GM12875 (cell line): ENCODE measurements at regions not wholly inside any gene's neighbourhood (a gene's known extent, or its start where the extent isn't known, plus 50 kb on each side); places are given as distances from the start of the nearest gene placed in this dataset.
"Not testable (repeated sequence)": the region's sequence is repeated elsewhere in the genome, so short reads cannot be mapped to it uniquely, and the experiment has no call there.

ENCODE experiments used
- H3K4me3 ChIP-seq: one replicate; pipeline ENCODE4 v1.5.1; 2011; ENCODE audit warnings: low read depth, low read length, control low read depth
- TF ChIP-seq, protein P1 (sequence below): IDR thresholded peaks from 2 replicates; pipeline ENCODE4 v1.5.1; 2011; ENCODE audit warnings: low read depth, mild to moderate bottlenecking, control low read depth, inconsistent platforms, low read length, moderate library complexity, borderline replicate concordance; ENCODE audit not compliant: insufficient read depth

DNA sequence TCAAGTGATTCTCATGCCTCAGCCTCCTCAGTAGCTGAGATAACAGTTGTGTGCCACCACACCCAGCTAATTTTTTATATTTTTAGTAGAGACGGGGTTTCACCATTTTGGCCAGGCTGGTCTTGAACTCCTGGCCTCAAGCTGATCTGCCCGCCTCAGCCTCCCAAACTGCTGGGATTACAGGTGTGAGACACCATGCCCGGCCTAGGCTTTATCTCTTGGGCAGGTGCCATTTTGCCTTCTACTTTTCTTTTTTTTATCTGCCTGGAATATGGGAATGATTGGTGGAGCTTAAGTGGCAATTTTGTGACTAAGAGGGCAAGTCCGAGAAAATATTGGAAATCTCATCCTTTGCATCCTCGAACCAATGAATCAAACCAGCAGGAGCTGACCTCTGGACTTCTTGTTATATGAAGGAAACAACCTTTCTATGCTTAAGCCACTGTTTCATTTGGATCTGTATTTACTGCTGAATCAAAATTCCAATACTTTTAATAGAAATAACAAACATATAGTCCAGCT, 128.9 kb upstream of the ZNF217 start:
- TF ChIP-seq, protein P1, sequence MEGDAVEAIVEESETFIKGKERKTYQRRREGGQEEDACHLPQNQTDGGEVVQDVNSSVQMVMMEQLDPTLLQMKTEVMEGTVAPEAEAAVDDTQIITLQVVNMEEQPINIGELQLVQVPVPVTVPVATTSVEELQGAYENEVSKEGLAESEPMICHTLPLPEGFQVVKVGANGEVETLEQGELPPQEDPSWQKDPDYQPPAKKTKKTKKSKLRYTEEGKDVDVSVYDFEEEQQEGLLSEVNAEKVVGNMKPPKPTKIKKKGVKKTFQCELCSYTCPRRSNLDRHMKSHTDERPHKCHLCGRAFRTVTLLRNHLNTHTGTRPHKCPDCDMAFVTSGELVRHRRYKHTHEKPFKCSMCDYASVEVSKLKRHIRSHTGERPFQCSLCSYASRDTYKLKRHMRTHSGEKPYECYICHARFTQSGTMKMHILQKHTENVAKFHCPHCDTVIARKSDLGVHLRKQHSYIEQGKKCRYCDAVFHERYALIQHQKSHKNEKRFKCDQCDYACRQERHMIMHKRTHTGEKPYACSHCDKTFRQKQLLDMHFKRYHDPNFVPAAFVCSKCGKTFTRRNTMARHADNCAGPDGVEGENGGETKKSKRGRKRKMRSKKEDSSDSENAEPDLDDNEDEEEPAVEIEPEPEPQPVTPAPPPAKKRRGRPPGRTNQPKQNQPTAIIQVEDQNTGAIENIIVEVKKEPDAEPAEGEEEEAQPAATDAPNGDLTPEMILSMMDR = no peak
- no peak overlapping the region for H3K4me3 ChIP-seq

- H3K4me3 ChIP-seq = not testable (repeated sequence)
These were observed 127.9 kb upstream of the ZNF217 start for GRCh38 chr20:53721445-53721963.

- H3K4me3 ChIP-seq = not testable (repeated sequence)
These were observed 125.6 kb upstream of the ZNF217 start for GRCh38 chr20:53719171-53719803.

DNA sequence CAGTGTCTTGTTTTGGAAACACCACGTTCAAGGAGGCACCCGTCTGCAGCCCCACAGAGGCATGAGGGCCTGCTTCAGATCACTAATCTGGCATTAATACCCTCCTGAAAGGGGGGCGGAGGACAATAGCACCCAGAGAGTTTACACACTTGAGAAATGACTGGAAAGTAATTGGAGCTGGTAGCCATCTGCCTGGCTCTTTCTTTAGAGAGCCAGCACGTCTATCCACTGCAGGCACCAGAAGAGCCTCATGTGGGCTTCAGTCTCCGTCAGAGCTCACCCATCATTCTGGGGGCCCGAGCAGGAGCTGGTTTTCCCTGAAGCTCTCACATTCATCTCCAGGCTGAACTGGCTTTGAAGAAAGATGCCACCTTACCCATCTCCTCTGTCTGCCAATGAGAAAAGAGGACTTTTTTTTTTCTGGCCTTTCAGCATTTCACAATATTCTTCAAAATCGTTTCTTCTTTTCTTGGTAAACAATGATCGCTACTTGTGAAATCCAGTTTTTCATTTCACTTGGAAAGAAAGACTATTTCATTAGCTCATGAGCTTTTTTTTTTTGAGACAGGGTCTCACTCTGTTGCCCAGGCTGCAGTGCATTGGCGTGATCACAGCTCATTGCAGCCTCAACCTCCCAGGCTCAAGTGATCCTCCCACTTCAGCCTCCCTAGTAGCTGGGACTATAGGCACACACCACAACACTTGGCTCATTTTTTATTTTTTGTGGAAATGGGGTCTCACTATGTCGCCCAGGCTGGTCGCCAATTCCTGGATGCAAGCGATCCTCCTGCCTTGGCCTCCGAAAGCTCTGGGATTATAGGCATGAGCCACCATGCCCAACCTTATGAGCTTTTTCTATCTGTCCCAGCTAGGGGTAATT, 124.7 kb upstream of the ZNF217 start:
- no peak overlapping the region for H3K4me3 ChIP-seq
- TF ChIP-seq, protein P1 = no peak

DNA sequence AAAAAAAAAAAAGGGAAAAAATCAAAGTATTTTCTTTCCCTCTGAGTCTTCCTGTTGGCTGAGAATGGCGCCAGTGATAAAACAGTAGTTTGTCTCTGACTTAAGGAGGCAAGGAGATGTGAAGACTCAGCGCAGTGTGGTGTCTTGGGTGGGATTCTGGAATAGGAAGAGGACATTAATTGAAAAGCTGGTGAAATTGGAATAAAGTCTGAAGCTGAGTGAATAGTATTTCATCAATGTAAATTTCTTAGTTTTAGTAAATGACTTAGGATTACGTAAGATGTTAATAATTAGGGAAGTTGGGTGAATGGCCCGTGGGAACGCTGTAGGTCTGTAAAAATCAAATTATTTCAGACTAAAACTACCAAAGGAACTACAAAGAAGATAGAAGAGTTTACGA, 122.8 kb upstream of the ZNF217 start:
- TF ChIP-seq, protein P1 = no peak
- H3K4me3 ChIP-seq = no peak overlapping the region

- H3K4me3 ChIP-seq = no peak overlapping the region
- TF ChIP-seq, protein P1 = no peak
These were observed 120.9 kb upstream of the ZNF217 start for GRCh38 chr20:53714524-53714923.

DNA sequence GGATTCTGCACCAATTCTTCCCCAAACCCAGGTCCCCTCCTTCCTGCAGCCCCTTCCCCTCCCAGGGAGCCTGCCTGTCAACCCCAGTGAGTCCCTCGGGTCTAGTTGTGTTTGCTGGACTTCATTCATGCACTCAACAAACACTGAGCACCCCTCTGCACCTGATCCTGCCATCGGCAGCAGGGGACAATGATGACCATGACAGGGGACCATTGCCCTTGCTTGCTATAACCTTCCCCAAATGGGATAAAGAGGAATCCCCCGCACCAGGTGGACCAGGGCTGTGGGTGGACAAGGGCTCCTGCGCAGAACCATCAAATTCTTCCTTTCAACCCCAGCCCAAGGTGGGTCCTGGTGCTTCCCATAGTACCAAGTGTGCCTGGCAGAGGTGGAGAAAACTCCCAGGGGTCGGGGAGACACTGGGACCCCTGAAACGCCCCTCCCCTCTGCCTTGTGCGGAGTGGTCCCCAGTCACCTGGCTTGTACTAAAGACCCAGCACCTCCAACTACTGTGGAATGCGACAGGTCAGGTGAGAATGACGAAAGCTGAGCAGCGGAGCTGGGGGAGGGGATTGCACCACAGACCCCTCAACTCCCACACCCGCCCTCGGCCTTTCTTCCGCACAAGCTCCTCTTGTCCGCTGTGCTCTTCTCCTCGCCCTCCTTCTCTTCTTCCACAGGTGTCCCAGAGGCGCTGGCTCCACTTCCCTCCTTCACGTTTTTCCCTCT, 119.9 kb upstream of the ZNF217 start:
- no peak overlapping the region for H3K4me3 ChIP-seq
- TF ChIP-seq, protein P1 = no peak
